DND-41 (cell line): ENCODE measurements at regions not wholly inside any gene's neighbourhood (a gene's known extent, or its start where the extent isn't known, plus 50 kb on each side); places are given as distances from the start of the nearest gene placed in this dataset.

Experiments
- ATAC-seq: fragments of 200-7000 bp; cut with Tn5 transposase; 3 replicates; pipeline ENCODE4 v1.9.1; 2021; ENCODE audit warnings: low read depth; ENCODE audit not compliant: insufficient read depth
- DNase-seq: peaks from one replicate; pipeline ENCODE4 v3.0.0-alpha.2; 2020
- H2AFZ ChIP-seq: 2 replicates; pipeline ENCODE4 v1.6.0; 2012; ENCODE audit warnings: low read depth, low read length
- H3K27ac ChIP-seq: 2 replicates; pipeline ENCODE4 v1.5.1; 2012; ENCODE audit warnings: low read length, inconsistent platforms
- H3K27me3 ChIP-seq: fragments of 200-600 bp; sonication (generic); 2 replicates; pipeline ENCODE4 v1.6.0; 2012; ENCODE audit warnings: low read length, mild to moderate bottlenecking, inconsistent platforms; ENCODE audit not compliant: insufficient read depth, poor library complexity
- H3K36me3 ChIP-seq: 2 replicates; pipeline ENCODE4 v1.5.1; 2012; ENCODE audit warnings: low read length, inconsistent platforms; ENCODE audit not compliant: insufficient read depth
- H3K4me1 ChIP-seq: 2 replicates; pipeline ENCODE4 v1.5.1; 2012; ENCODE audit warnings: mild to moderate bottlenecking, low read length; ENCODE audit not compliant: insufficient read depth
- H3K4me2 ChIP-seq: 2 replicates; pipeline ENCODE4 v1.6.0; 2012; ENCODE audit warnings: mild to moderate bottlenecking, moderate library complexity, low read length, inconsistent platforms; ENCODE audit not compliant: insufficient read depth
- H3K4me3 ChIP-seq, 2 experiments: fragments of 200-600 bp in 1 of 2; shearing (Covaris generic) in 1 of 2; 2 replicates each; pipeline ENCODE4 v1.5.1; 2012 to 2016; ENCODE audit warnings: inconsistent platforms in 2 of 2, low read length in 2 of 2, mild to moderate bottlenecking in 2 of 2, low read depth in 1 of 2, moderate library complexity in 1 of 2
- H3K79me2 ChIP-seq: 2 replicates; pipeline ENCODE4 v1.6.0; 2012; ENCODE audit warnings: low read length, inconsistent platforms; ENCODE audit not compliant: insufficient read depth
- H3K9ac ChIP-seq: 2 replicates; pipeline ENCODE4 v1.6.0; 2012; ENCODE audit warnings: low read depth, mild to moderate bottlenecking, inconsistent platforms, low read length, moderate library complexity
- H3K9me3 ChIP-seq: 2 replicates; pipeline ENCODE4 v1.5.1; 2012; ENCODE audit warnings: low read length, moderate library complexity, mild to moderate bottlenecking, inconsistent platforms; ENCODE audit not compliant: insufficient read depth, severe bottlenecking
- H4K20me1 ChIP-seq: 2 replicates; pipeline ENCODE4 v1.6.0; 2012; ENCODE audit warnings: low read length; ENCODE audit not compliant: insufficient read depth
- CTCF ChIP-seq: IDR thresholded peaks from 2 replicates; pipeline ENCODE4 v1.5.1; 2012; ENCODE audit warnings: borderline replicate concordance, low read length, moderate library complexity, mild to moderate bottlenecking; ENCODE audit not compliant: poor library complexity, severe bottlenecking; ENCODE audit errors: extremely low read depth
- EZH2 ChIP-seq: IDR thresholded peaks from 3 replicates; pipeline ENCODE4 v1.6.1; 2012; ENCODE audit warnings: borderline replicate concordance, low read depth, mild to moderate bottlenecking, moderate library complexity, low read length, inconsistent platforms; ENCODE audit not compliant: severe bottlenecking

- ATAC-seq (no peak), DNase-seq (no peak)
Observed at GRCh38 chr3:29186131-29186599, 94.7 kb upstream of the RBMS3 start.

GRCh38 chr3:29186982-29187725 lies 93.7 kb upstream of the RBMS3 start:
- Histone ChIP-seq H3K4me1 (peaks cover 7% of the 10 kb centered on the region; the same call in 1 of the 2 replicates), H3K27ac (no peak overlapping the region), H4K20me1 (no peaks in the 10 kb centered on the region), H3K27me3 (no peaks in the 10 kb centered on the region), H3K4me2 (no peak overlapping the region), H3K36me3 (no peaks in the 10 kb centered on the region), H3K4me3 (no peak overlapping the region), H2AFZ (no peak overlapping the region), H3K9ac (no peak overlapping the region), H3K79me2 (no peaks in the 10 kb centered on the region), H3K9me3 (no peaks in the 10 kb centered on the region)
- DNase-seq (no peak), ATAC-seq (peak; percentile 19; the same call in 1 of the 3 replicates)
- TF ChIP-seq EZH2, result no peak
- no peak for TF ChIP-seq CTCF

More at GRCh38 chr3:29186131-29186599, 94.7 kb upstream of the RBMS3 start:
- Histone ChIP-seq H3K9me3 (no peaks in the 10 kb centered on the region), H3K27me3 (no peaks in the 10 kb centered on the region), H3K9ac (no peak overlapping the region), H3K4me3 (no peak overlapping the region), H4K20me1 (no peaks in the 10 kb centered on the region), H2AFZ (no peak overlapping the region), H3K27ac (no peak overlapping the region), H3K4me1 (peaks cover 7% of the 10 kb centered on the region; the same call in 1 of the 2 replicates), H3K4me2 (no peak overlapping the region), H3K79me2 (no peaks in the 10 kb centered on the region), H3K36me3 (no peaks in the 10 kb centered on the region)
- no peak for TF ChIP-seq EZH2
- no peak for TF ChIP-seq CTCF

GRCh38 chr3:29189328-29189727 lies 91.5 kb upstream of the RBMS3 start:
- Histone ChIP-seq H3K4me1 (peaks cover 7% of the 10 kb centered on the region; the same call in 1 of the 2 replicates), H2AFZ (no peak overlapping the region), H3K27me3 (no peaks in the 10 kb centered on the region), H3K27ac (no peak overlapping the region), H4K20me1 (no peaks in the 10 kb centered on the region), H3K9ac (no peak overlapping the region), H3K4me2 (no peak overlapping the region), H3K79me2 (no peaks in the 10 kb centered on the region), H3K36me3 (no peaks in the 10 kb centered on the region), H3K4me3 (no peak overlapping the region), H3K9me3 (no peaks in the 10 kb centered on the region)
- no peak for DNase-seq
- ATAC-seq, result no peak
- no peak for TF ChIP-seq EZH2
- no peak for TF ChIP-seq CTCF
